ENCODE measurements at regions not wholly inside any gene's neighbourhood (a gene's known extent, or its start where the extent isn't known, plus 50 kb on each side); places are given as distances from the start of the nearest gene placed in this dataset.

DNA sequence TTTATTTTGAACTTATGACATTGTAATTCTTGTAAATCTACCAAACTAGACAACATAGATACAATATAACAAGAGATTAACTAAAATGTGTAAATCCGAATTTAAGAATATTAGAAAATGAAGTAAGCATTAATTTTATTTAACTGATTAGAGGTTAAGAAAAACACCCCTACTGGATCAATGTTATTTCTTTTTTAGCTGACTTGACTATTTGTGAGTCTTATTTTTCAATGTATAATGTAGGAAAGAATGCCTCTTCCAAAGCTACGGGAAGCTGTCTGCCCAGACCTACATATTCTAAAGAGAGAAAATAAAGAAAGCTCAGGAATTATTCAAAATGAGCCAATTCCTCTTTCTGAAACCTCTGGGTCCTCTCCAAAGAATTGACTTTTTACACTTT, 490.8 kb upstream of the CDH7 start:
- TF ChIP-seq, protein P1, sequence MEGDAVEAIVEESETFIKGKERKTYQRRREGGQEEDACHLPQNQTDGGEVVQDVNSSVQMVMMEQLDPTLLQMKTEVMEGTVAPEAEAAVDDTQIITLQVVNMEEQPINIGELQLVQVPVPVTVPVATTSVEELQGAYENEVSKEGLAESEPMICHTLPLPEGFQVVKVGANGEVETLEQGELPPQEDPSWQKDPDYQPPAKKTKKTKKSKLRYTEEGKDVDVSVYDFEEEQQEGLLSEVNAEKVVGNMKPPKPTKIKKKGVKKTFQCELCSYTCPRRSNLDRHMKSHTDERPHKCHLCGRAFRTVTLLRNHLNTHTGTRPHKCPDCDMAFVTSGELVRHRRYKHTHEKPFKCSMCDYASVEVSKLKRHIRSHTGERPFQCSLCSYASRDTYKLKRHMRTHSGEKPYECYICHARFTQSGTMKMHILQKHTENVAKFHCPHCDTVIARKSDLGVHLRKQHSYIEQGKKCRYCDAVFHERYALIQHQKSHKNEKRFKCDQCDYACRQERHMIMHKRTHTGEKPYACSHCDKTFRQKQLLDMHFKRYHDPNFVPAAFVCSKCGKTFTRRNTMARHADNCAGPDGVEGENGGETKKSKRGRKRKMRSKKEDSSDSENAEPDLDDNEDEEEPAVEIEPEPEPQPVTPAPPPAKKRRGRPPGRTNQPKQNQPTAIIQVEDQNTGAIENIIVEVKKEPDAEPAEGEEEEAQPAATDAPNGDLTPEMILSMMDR (IDR thresholded peaks at IDR 0.05; ENCODE audit: insufficient read depth, low read length, poor library complexity, severe bottlenecking) = no peak
- DNase-seq (ENCODE audit: low read depth) = no peak
- Histone ChIP-seq H3K27me3 (ENCODE audit: control insufficient read depth, insufficient read depth, low read length) (no peaks in the 10 kb centered on the region), H3K36me3 (ENCODE audit: control insufficient read depth, insufficient read depth, low read length) (no peaks in the 10 kb centered on the region), H3K4me3 (ENCODE audit: low read depth, low read length) (no peak overlapping the region)

DNA sequence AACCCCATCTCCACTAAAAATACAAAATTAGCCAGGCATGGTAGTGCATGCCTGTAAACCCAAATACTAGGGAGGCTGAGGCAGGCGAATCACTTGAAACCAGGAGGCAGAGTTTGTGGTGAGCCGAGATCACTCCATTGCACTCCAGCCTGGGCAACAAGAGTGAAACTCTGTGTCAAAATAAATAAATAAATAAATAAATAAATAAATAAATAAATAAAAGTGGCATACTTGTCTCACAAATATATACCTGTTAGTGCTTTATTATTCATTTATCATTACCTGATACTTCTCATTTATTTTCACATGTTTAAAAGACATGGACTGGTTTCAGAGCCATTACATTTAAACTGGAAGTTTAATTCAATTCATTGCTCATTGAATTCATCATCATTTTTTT, 491.4 kb upstream of the CDH7 start:
- TF ChIP-seq, protein P1 (IDR thresholded peaks at IDR 0.05; ENCODE audit: insufficient read depth, low read length, poor library complexity, severe bottlenecking) = no peak
- no peaks in the 10 kb centered on the region for H3K27me3 ChIP-seq (ENCODE audit: control insufficient read depth, insufficient read depth, low read length)
- DNase-seq (ENCODE audit: low read depth) = no peak
- H3K36me3 ChIP-seq (ENCODE audit: control insufficient read depth, insufficient read depth, low read length) = no peaks in the 10 kb centered on the region
- H3K4me3 ChIP-seq (ENCODE audit: low read depth, low read length) = no peak overlapping the region

DNA sequence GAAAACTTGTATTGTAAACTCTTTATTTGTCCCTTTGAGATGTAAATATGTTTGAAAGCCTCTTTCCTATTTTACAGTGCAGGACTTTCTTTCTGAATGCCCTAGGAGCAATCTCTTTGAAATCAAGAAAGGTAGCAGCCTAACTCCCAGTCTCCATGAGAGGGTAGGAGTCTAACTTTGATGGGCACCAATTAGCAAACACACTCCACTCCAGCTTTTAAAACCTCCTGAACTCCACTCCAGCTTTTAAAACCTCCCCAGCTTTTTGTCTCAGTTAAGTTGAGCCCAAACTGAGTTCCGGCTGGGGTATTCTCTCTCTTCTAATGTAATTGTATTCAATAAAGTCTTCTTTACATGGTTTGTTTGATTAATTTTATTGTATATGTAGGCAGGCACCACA, 493.7 kb upstream of the CDH7 start:
- TF ChIP-seq, protein P1 (IDR thresholded peaks at IDR 0.05; ENCODE audit: insufficient read depth, low read length, poor library complexity, severe bottlenecking) = no peak
- DNase-seq (ENCODE audit: low read depth) = no peak
- no peak overlapping the region for H3K4me3 ChIP-seq (ENCODE audit: low read depth, low read length)
- no peaks in the 10 kb centered on the region for H3K27me3 ChIP-seq (ENCODE audit: control insufficient read depth, insufficient read depth, low read length)
- H3K36me3 ChIP-seq (ENCODE audit: control insufficient read depth, insufficient read depth, low read length) = no peaks in the 10 kb centered on the region

DNA sequence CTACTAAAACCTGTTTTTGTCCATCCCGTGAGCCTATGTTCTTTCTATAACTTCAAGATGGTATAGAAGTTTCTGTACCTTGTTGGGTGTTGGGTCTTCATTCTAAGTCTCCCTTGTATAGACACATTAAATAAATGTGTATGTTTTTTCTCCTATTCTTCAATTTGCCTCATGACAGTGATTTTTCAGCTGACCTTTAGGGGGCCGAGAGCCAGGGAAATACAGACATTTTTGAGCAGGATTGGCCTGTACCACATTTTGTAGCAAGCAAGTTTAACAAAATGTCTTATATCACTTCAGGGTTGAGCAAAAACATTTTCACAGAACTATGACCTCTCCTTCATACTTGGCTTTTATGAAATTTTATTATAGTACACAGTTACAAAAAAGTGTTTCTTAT, 495.4 kb upstream of the CDH7 start:
- H3K36me3 ChIP-seq (ENCODE audit: control insufficient read depth, insufficient read depth, low read length) = no peaks in the 10 kb centered on the region
- no peak overlapping the region for H3K4me3 ChIP-seq (ENCODE audit: low read depth, low read length)
- no peak for DNase-seq (ENCODE audit: low read depth)
- TF ChIP-seq, protein P1 (IDR thresholded peaks at IDR 0.05; ENCODE audit: insufficient read depth, low read length, poor library complexity, severe bottlenecking) = no peak
- no peaks in the 10 kb centered on the region for H3K27me3 ChIP-seq (ENCODE audit: control insufficient read depth, insufficient read depth, low read length)

DNA sequence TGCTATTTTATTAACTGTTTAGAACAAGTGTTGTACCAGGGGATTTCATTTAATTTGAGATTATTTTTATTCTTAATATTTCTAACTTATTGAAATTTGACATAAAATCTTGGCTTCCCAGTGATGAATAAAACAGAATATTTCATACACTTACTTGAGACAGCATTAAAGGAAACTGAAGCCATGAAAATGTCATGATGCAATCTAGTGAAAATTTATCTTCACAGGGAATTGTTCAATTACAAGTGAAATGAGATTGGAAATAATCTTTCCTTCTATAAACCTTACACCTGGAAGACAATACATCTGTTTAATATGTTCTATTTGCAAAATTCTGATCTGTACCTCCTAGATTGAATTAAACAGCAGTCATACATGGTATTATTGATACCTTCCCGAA, 511.0 kb upstream of the CDH7 start:
- no peak overlapping the region for H3K4me3 ChIP-seq (ENCODE audit: low read depth, low read length)
- H3K27me3 ChIP-seq (ENCODE audit: control insufficient read depth, insufficient read depth, low read length) = no peaks in the 10 kb centered on the region
- TF ChIP-seq, protein P1 (IDR thresholded peaks at IDR 0.05; ENCODE audit: insufficient read depth, low read length, poor library complexity, severe bottlenecking) = no peak
- H3K36me3 ChIP-seq (ENCODE audit: control insufficient read depth, insufficient read depth, low read length) = no peaks in the 10 kb centered on the region
- DNase-seq (ENCODE audit: low read depth) = no peak

DNA sequence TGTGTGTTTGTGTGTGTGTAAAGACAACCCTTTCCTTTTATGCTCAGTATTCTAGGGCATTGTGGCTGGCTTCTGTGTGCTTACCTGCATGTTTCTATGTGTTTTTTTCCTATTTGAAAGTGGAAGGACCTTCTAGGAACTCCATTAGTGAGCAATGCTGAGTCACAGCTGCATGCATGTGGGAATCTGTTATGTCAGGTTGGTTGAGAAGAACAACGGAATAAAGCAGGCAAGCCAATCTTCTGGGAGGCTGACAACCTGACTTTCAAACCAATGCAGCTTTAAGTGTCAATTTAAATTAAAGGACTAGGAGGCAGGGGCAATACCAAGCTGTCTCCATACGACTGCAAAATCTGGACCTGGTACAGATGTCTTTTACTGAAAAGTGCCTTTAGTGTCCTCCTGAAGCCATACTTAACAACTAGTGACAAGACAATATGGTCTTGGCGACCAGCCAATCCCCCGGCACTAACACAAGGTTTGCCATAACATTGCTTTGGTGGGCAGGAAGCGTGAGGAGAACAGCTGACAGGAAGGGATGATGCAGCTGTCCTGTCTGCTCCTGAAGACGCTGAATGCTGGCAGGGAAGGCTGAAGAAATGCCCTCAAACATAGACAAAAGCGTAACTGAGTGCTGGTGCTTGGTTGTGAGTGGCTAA, 514.7 kb upstream of the CDH7 start:
- TF ChIP-seq, protein P1 (IDR thresholded peaks at IDR 0.05; ENCODE audit: insufficient read depth, low read length, poor library complexity, severe bottlenecking) = no peak
- Histone ChIP-seq H3K27me3 (ENCODE audit: control insufficient read depth, insufficient read depth, low read length) (no peaks in the 10 kb centered on the region), H3K4me3 (ENCODE audit: low read depth, low read length) (no peak overlapping the region), H3K36me3 (ENCODE audit: control insufficient read depth, insufficient read depth, low read length) (no peaks in the 10 kb centered on the region)
- DNase-seq (ENCODE audit: low read depth) = peak; percentile 65

Data from kidney epithelial cell (primary cell).